ENCODE measurements at regions not wholly inside any gene's neighbourhood (a gene's known extent, or its start where the extent isn't known, plus 50 kb on each side); places are given as distances from the start of the nearest gene placed in this dataset.

- Histone ChIP-seq H3K9ac (ENCODE audit: low read depth in 1 of 2, low read length in 2 of 2) (no peak overlapping the region), H3K4me1 (ENCODE audit: control insufficient read depth in 4 of 4, insufficient read depth in 4 of 4, low read length in 3 of 4) (no peaks in the 10 kb centered on the region), H3K9me3 (ENCODE audit: control insufficient read depth in 4 of 4, low read length in 3 of 4) (no peaks in the 10 kb centered on the region), H3K4me3 (ENCODE audit: low read depth in 1 of 3, low read length in 3 of 3) (no peak overlapping the region), H3K27me3 (ENCODE audit: control insufficient read depth in 4 of 4, insufficient read depth in 4 of 4, low read length in 3 of 4) (peaks cover 0 to 2% (median 0%) of the 10 kb centered on the region in 4 donors), H3K36me3 (ENCODE audit: control insufficient read depth in 4 of 4, insufficient read depth in 3 of 4, low read depth in 1 of 4, low read length in 3 of 4) (no peaks in the 10 kb centered on the region), H3K27ac (ENCODE audit: low read depth in 1 of 2, low read length in 2 of 2) (no peak overlapping the region)
- no peak for DNase-seq (ENCODE audit: low spot score)
- 85% methylated on average over 23 of the region's 23 CpGs for WGBS
- no peak for TF ChIP-seq EGR1 (IDR thresholded peaks at IDR 0.05; ENCODE audit: low read depth in 2 of 2)
- no peak for TF ChIP-seq MAX (IDR thresholded peaks at IDR 0.05)
- TF ChIP-seq ATF3 (IDR thresholded peaks at IDR 0.05) = no peak
- no peak for TF ChIP-seq JUND (IDR thresholded peaks at IDR 0.05)
- TF ChIP-seq FOXA2 (IDR thresholded peaks at IDR 0.05) = no peak
- TF ChIP-seq REST (IDR thresholded peaks at IDR 0.05) = no peak
- no peak for TF ChIP-seq NR2F2 (IDR thresholded peaks at IDR 0.05)
- TF ChIP-seq CTCF (IDR thresholded peaks at IDR 0.05; ENCODE audit: low read depth, low read length, missing input control) = no peak
- no peak for TF ChIP-seq TAF1 (conservative IDR thresholded peaks at IDR 0.05)
Observed at GRCh38 chr2:238636269-238637073, 209.7 kb downstream of the ASB1 start.

- 78% methylated on average over 20 of the region's 20 CpGs for WGBS
- peaks cover 0 to 2% (median 0%) of the 10 kb centered on the region in 4 donors for H3K27me3 ChIP-seq (ENCODE audit: control insufficient read depth in 4 of 4, insufficient read depth in 4 of 4, low read length in 3 of 4)
- no peak overlapping the region for H3K4me3 ChIP-seq (ENCODE audit: low read depth in 1 of 3, low read length in 3 of 3)
- H3K4me1 ChIP-seq (ENCODE audit: control insufficient read depth in 4 of 4, insufficient read depth in 4 of 4, low read length in 3 of 4) = no peaks in the 10 kb centered on the region
- no peaks in the 10 kb centered on the region for H3K36me3 ChIP-seq (ENCODE audit: control insufficient read depth in 4 of 4, insufficient read depth in 3 of 4, low read depth in 1 of 4, low read length in 3 of 4)
- no peak overlapping the region for H3K9ac ChIP-seq (ENCODE audit: low read depth in 1 of 2, low read length in 2 of 2)
- no peak for DNase-seq (ENCODE audit: low spot score)
- no peaks in the 10 kb centered on the region for H3K9me3 ChIP-seq (ENCODE audit: control insufficient read depth in 4 of 4, low read length in 3 of 4)
- no peak overlapping the region for H3K27ac ChIP-seq (ENCODE audit: low read depth in 1 of 2, low read length in 2 of 2)
- TF ChIP-seq ATF3 (IDR thresholded peaks at IDR 0.05) (no peak), ZBTB33 (IDR thresholded peaks at IDR 0.05) (no peak), REST (IDR thresholded peaks at IDR 0.05) (no peak), NR2F2 (IDR thresholded peaks at IDR 0.05) (no peak), YY1 (IDR thresholded peaks at IDR 0.05) (no peak), CTCF (IDR thresholded peaks at IDR 0.05; ENCODE audit: low read depth, low read length, missing input control) (no peak), JUND (IDR thresholded peaks at IDR 0.05) (no peak), GABPA (IDR thresholded peaks at IDR 0.05 in 1 of 2, conservative IDR thresholded peaks at IDR 0.05 in 1 of 2) (no peak), SP1 (IDR thresholded peaks at IDR 0.05) (no peak)
Observed at GRCh38 chr2:238638100-238638981, 209.5 kb upstream of the TWIST2 start.
